ENCODE measurements at regions not wholly inside any gene's neighbourhood (a gene's known extent, or its start where the extent isn't known, plus 50 kb on each side); places are given as distances from the start of the nearest gene placed in this dataset.

GRCh38 chr3:106589311-106589942 is 720.6 kb upstream of the CBLB start:
- DNase-seq (ENCODE audit: low spot score) = no peak
- TF ChIP-seq CTCF (IDR thresholded peaks at IDR 0.05; ENCODE audit: extremely low read depth, missing control alignments) = no peak

GRCh38 chr3:106590216-106590615 is 721.4 kb upstream of the CBLB start:
- no peak for DNase-seq (ENCODE audit: low spot score)
- no peak for TF ChIP-seq CTCF (IDR thresholded peaks at IDR 0.05; ENCODE audit: extremely low read depth, missing control alignments)

GRCh38 chr3:106593381-106593780 is 724.6 kb upstream of the CBLB start:
- DNase-seq (ENCODE audit: low spot score) = no peak
- TF ChIP-seq CTCF (IDR thresholded peaks at IDR 0.05; ENCODE audit: extremely low read depth, missing control alignments) = no peak

GRCh38 chr3:106609666-106610301 is 741.0 kb upstream of the CBLB start:
- peak; percentile 69 for TF ChIP-seq CTCF (IDR thresholded peaks at IDR 0.05; ENCODE audit: extremely low read depth, missing control alignments)
- DNase-seq (ENCODE audit: low spot score) = peak; percentile 35

- no peak for DNase-seq (ENCODE audit: low spot score)
- no peak for TF ChIP-seq CTCF (IDR thresholded peaks at IDR 0.05; ENCODE audit: extremely low read depth, missing control alignments)
Observed at GRCh38 chr3:106610362-106610959, 741.6 kb upstream of the CBLB start.

GRCh38 chr3:106611116-106611515 is 742.3 kb upstream of the CBLB start:
- no peak for DNase-seq (ENCODE audit: low spot score)
- no peak for TF ChIP-seq CTCF (IDR thresholded peaks at IDR 0.05; ENCODE audit: extremely low read depth, missing control alignments)

- no peak for DNase-seq (ENCODE audit: low spot score)
- no peak for TF ChIP-seq CTCF (IDR thresholded peaks at IDR 0.05; ENCODE audit: extremely low read depth, missing control alignments)
Observed at GRCh38 chr3:106611841-106612240, 743.0 kb upstream of the CBLB start.

All from GM20000 (cell line).